DMS 273 (cell line): ENCODE measurements at regions not wholly inside any gene's neighbourhood (a gene's known extent, or its start where the extent isn't known, plus 50 kb on each side); places are given as distances from the start of the nearest gene placed in this dataset.
"Not testable (repeated sequence)": the region's sequence is repeated elsewhere in the genome, so short reads cannot be mapped to it uniquely, and the experiment has no call there.

ENCODE experiments used
- DNase-seq: peaks from one replicate; lab custom pipeline; 2025; ENCODE audit not compliant: unreplicated experiment; lab: John Stamatoyannopoulos, UW

- DNase-seq = no peak
Observed at GRCh38 chr20:24832518-24832917, 116.6 kb upstream of the CST7 start.

- no peak for DNase-seq
Observed at GRCh38 chr20:24833592-24833991, 115.5 kb upstream of the CST7 start.

- no peak for DNase-seq
Observed at GRCh38 chr20:24834310-24834709, 114.8 kb upstream of the CST7 start.

GRCh38 chr20:24835195-24835594, 113.9 kb upstream of the CST7 start:
- no peak for DNase-seq

- no peak for DNase-seq
Observed at GRCh38 chr20:24836041-24836533, 113.0 kb upstream of the CST7 start.

- DNase-seq = no peak
Observed at GRCh38 chr20:24836661-24837299, 112.3 kb upstream of the CST7 start.

- DNase-seq = no peak
Observed at GRCh38 chr20:24837781-24838450, 111.2 kb upstream of the CST7 start.

- no peak for DNase-seq
Observed at GRCh38 chr20:24838546-24839535, 110.2 kb upstream of the CST7 start.

- DNase-seq = no peak
Observed at GRCh38 chr20:24840121-24840713, 108.9 kb upstream of the CST7 start.

- DNase-seq = no peak
Observed at GRCh38 chr20:24842274-24842917, 106.7 kb upstream of the CST7 start.

GRCh38 chr20:24842918-24843715, 106.0 kb upstream of the CST7 start:
- no peak for DNase-seq

GRCh38 chr20:24850176-24850575, 98.9 kb upstream of the CST7 start:
- DNase-seq = no peak

- DNase-seq = no peak
Observed at GRCh38 chr20:24851346-24852019, 97.6 kb upstream of the CST7 start.

- no peak for DNase-seq
Observed at GRCh38 chr20:24853916-24854315, 95.2 kb upstream of the CST7 start.

- no peak for DNase-seq
Observed at GRCh38 chr20:24855848-24856247, 93.2 kb upstream of the CST7 start.

- DNase-seq = not testable (repeated sequence)
Observed at GRCh38 chr20:24858500-24858899, 90.6 kb upstream of the CST7 start.

- DNase-seq = no peak
Observed at GRCh38 chr20:24859539-24859938, 89.5 kb upstream of the CST7 start.

GRCh38 chr20:24862186-24862585, 86.9 kb upstream of the CST7 start:
- no peak for DNase-seq

GRCh38 chr20:24862606-24863005, 86.5 kb upstream of the CST7 start:
- DNase-seq = no peak
